Chondrocyte (in vitro differentiated cells): ENCODE measurements at regions not wholly inside any gene's neighbourhood (a gene's known extent, or its start where the extent isn't known, plus 50 kb on each side); places are given as distances from the start of the nearest gene placed in this dataset.

Source experiments
- DNase-seq: peaks from one replicate; pipeline ENCODE4 v3.0.0; 2021; ENCODE audit warnings: mixed read lengths, low spot score
- H3K27ac Mint-ChIP-seq: one replicate; pipeline ENCODE4 v1.8.0; 2021; ENCODE audit warnings: mild to moderate bottlenecking, moderate library complexity, mixed read lengths; ENCODE audit not compliant: unreplicated experiment
- H3K27me3 Mint-ChIP-seq: 2 replicates; pipeline ENCODE4 v1.8.0; 2021; ENCODE audit warnings: low read depth, mixed read lengths
- H3K36me3 Mint-ChIP-seq: 2 replicates; pipeline ENCODE4 v1.8.0; 2021; ENCODE audit warnings: low read depth, mixed read lengths
- H3K4me1 Mint-ChIP-seq: 2 replicates; pipeline ENCODE4 v1.8.0; 2021; ENCODE audit warnings: low read depth, mild to moderate bottlenecking, mixed read lengths
- H3K4me3 Mint-ChIP-seq: one replicate; pipeline ENCODE4 v1.8.0; 2021; ENCODE audit warnings: mild to moderate bottlenecking, moderate library complexity, mixed read lengths; ENCODE audit not compliant: unreplicated experiment
- H3K9me3 Mint-ChIP-seq: 2 replicates; pipeline ENCODE4 v1.8.0; 2021; ENCODE audit warnings: low read depth, mixed read lengths
- TF ChIP-seq, protein P1 (sequence below): fragments of 200-600 bp; sonication (generic); IDR thresholded peaks from 2 replicates; pipeline ENCODE4 v1.5.0; 2021; ENCODE audit warnings: antibody characterized with exemption, mild to moderate bottlenecking, moderate library complexity

GRCh38 chr4:62235911-62236310 lies 1035.8 kb downstream of the ADGRL3 start:
- Mint-ChIP-seq H3K36me3 (peaks cover 2% of the 10 kb centered on the region), H3K4me1 (no peaks in the 10 kb centered on the region), H3K27me3 (peaks cover 2% of the 10 kb centered on the region), H3K4me3 (no peak overlapping the region), H3K9me3 (peaks cover 11% of the 10 kb centered on the region), H3K27ac (no peak overlapping the region)
- DNase-seq = no peak
- TF ChIP-seq, protein P1, sequence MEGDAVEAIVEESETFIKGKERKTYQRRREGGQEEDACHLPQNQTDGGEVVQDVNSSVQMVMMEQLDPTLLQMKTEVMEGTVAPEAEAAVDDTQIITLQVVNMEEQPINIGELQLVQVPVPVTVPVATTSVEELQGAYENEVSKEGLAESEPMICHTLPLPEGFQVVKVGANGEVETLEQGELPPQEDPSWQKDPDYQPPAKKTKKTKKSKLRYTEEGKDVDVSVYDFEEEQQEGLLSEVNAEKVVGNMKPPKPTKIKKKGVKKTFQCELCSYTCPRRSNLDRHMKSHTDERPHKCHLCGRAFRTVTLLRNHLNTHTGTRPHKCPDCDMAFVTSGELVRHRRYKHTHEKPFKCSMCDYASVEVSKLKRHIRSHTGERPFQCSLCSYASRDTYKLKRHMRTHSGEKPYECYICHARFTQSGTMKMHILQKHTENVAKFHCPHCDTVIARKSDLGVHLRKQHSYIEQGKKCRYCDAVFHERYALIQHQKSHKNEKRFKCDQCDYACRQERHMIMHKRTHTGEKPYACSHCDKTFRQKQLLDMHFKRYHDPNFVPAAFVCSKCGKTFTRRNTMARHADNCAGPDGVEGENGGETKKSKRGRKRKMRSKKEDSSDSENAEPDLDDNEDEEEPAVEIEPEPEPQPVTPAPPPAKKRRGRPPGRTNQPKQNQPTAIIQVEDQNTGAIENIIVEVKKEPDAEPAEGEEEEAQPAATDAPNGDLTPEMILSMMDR = no peak

- Mint-ChIP-seq H3K27ac (no peak overlapping the region), H3K4me1 (no peaks in the 10 kb centered on the region), H3K27me3 (peaks cover 2% of the 10 kb centered on the region), H3K9me3 (peaks cover 6% of the 10 kb centered on the region), H3K36me3 (no peaks in the 10 kb centered on the region), H3K4me3 (no peak overlapping the region)
- TF ChIP-seq, protein P1 = no peak
- no peak for DNase-seq
These were observed 1032.7 kb downstream of the ADGRL3 start for GRCh38 chr4:62232814-62233213.

DNA sequence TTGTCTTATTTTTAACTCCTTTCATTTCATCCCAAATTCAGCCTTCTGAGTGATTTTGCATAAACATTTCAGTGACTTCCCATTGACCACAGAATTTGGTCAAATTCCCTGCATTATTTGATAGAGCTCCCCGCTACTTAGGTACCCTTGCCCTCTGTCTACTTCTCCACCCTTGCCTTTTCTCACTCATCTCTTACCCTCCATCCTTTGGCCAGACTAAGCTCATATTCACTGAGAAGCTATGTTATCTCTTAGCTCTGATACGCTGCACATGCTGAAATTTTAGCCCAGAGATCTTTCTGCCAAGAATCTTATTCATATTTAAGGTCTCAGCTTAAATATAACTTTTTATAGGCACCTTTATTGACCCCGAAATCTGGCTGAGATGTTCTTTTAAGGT lies 1031.9 kb downstream of the ADGRL3 start:
- no peak overlapping the region for H3K27ac Mint-ChIP-seq
- DNase-seq = no peak
- no peak overlapping the region for H3K4me3 Mint-ChIP-seq
- H3K27me3 Mint-ChIP-seq = peaks cover 2% of the 10 kb centered on the region
- H3K4me1 Mint-ChIP-seq = no peaks in the 10 kb centered on the region
- H3K36me3 Mint-ChIP-seq = no peaks in the 10 kb centered on the region
- TF ChIP-seq, protein P1 = no peak
- H3K9me3 Mint-ChIP-seq = peaks cover 6% of the 10 kb centered on the region

DNA sequence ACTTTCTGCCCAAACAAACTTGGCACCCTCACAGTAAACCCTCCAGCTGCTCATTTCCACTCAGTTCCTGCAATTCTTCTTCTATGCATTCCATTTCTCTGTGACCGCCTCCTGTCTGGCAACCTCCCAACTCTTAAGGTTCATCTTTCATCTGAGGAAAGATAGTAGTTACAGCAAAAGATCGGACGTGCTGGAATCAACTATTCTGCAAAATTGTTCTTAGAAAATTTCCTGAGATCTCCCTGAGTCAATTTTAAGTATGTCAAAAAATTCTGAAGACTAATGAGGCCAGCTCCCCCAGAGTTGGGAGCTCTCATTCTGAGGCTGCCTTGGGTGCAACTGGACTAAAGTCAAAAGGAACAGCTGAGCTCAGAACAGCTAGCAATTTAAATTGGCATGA lies 1026.0 kb downstream of the ADGRL3 start:
- no peak for DNase-seq
- Mint-ChIP-seq H3K4me1 (peaks cover 7% of the 10 kb centered on the region), H3K4me3 (no peak overlapping the region), H3K9me3 (peaks cover 1% of the 10 kb centered on the region), H3K36me3 (no peaks in the 10 kb centered on the region), H3K27me3 (no peaks in the 10 kb centered on the region), H3K27ac (no peak overlapping the region)
- TF ChIP-seq, protein P1 = no peak

DNA sequence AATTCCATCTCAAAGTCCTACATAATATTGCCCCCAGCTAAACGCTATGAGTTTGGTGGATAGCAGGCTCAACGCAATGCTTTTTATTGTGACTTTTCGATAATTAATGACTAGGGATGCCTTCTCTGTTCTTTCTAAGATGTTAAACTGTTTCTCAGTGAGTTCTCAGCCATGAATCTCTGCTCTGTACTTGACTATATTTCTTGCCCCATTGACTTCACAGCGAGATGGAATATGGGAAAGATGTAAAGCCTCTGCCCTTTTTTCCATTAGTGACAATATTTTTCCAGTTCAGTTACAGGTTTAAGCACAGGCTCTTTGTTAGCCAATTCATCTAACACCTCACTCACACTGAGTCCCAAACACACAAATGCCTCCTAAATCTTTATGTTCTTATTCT lies 1022.0 kb downstream of the ADGRL3 start:
- TF ChIP-seq, protein P1 = no peak
- no peak for DNase-seq
- Mint-ChIP-seq H3K4me1 (peaks cover 7% of the 10 kb centered on the region), H3K27ac (no peak overlapping the region), H3K9me3 (no peaks in the 10 kb centered on the region), H3K36me3 (no peaks in the 10 kb centered on the region), H3K4me3 (no peak overlapping the region), H3K27me3 (peaks cover 3% of the 10 kb centered on the region)
